GM12874 (cell line): ENCODE measurements at regions not wholly inside any gene's neighbourhood (a gene's known extent, or its start where the extent isn't known, plus 50 kb on each side); places are given as distances from the start of the nearest gene placed in this dataset.

Source experiments
- CTCF ChIP-seq: IDR thresholded peaks from 2 replicates; pipeline ENCODE4 v1.5.1; 2011; ENCODE audit warnings: low read depth, mild to moderate bottlenecking, control low read depth, low read length, moderate library complexity; ENCODE audit not compliant: insufficient read depth

GRCh38 chr11:11192541-11192940 lies 160.5 kb downstream of the CSNK2A3 start:
- no peak for TF ChIP-seq CTCF

GRCh38 chr11:11189506-11189905 lies 163.5 kb downstream of the CSNK2A3 start:
- no peak for TF ChIP-seq CTCF

GRCh38 chr11:11186249-11186648 lies 166.8 kb downstream of the CSNK2A3 start:
- TF ChIP-seq CTCF: no peak

GRCh38 chr11:11182261-11182660 lies 170.8 kb downstream of the CSNK2A3 start:
- no peak for TF ChIP-seq CTCF

- no peak for TF ChIP-seq CTCF
These were observed 174.1 kb downstream of the CSNK2A3 start for GRCh38 chr11:11178671-11179638.

GRCh38 chr11:11177156-11177808 lies 175.8 kb downstream of the CSNK2A3 start:
- no peak for TF ChIP-seq CTCF

- no peak for TF ChIP-seq CTCF
These were observed 179.6 kb downstream of the CSNK2A3 start for GRCh38 chr11:11173316-11174025.
